K562 (cell line): ENCODE measurements at regions not wholly inside any gene's neighbourhood (a gene's known extent, or its start where the extent isn't known, plus 50 kb on each side); places are given as distances from the start of the nearest gene placed in this dataset.

Experiments
- ATAC-seq: fragments of 200-7000 bp; cut with Tn5 transposase; 3 replicates; pipeline ENCODE4 v1.9.1; 2020; ENCODE audit warnings: moderate library complexity
- BruUV-seq: library from RNA; stranded (reverse); fragments of 400-500 nt; replicated peaks from 2 replicates; lab custom pipeline; 2021; lab: Mats Ljungman, UMichigan
- CTCF ChIA-PET: fragments of 300-600 bp; formaldehyde crosslinking; extraction: SDS; loops from one replicate; lab custom pipeline; 2021; ENCODE audit warnings: low intra/inter-chr PET ratio; lab: Yijun Ruan, JAX
- POLR2A ChIA-PET: fragments of 300-600, 350-650 bp; sonication (Branson Sonifier 250); formaldehyde crosslinking; extraction: SDS; loops from one replicate; lab custom pipeline; 2021; ENCODE audit warnings: antibody characterized with exemption, inconsistent platforms; lab: Yijun Ruan, JAX
- DNase-seq, 4 experiments: peaks; one replicate each; pipeline versions ENCODE4 v3.0.0 to v3.0.0-alpha.2; 2011 to 2018; ENCODE audit warnings: low spot score in 3 of 4, mixed read lengths in 3 of 4; ENCODE audit errors: extremely low read depth in 1 of 4
- FAIRE-seq: peaks from 2 replicates; lab custom pipeline; 2011; peaks lifted over from hg19 to GRCh38; lab: Jason Lieb, UNC
- H2AFZ ChIP-seq: 2 replicates; pipeline ENCODE4 v1.6.0; 2011; ENCODE audit warnings: low read depth, low read length, control low read depth, inconsistent platforms
- H3K27ac ChIP-seq: fragments of 200-600 bp; 3 replicates; pipeline ENCODE4 v1.8.0; 2011; ENCODE audit warnings: low read depth, mild to moderate bottlenecking, control low read depth, inconsistent platforms, low read length, moderate library complexity, mixed read lengths; ENCODE audit errors: extremely low read depth
- H3K27me3 ChIP-seq, 2 experiments: fragments of 300-600 bp in 1 of 2; 2 replicates in 1 of 2; 3 replicates in 1 of 2; pipeline versions ENCODE4 v1.6.0 to v1.8.0; 2011; ENCODE audit warnings: inconsistent platforms in 2 of 2, low read length in 2 of 2, mild to moderate bottlenecking in 1 of 2, mixed read lengths in 1 of 2, moderate library complexity in 1 of 2; ENCODE audit not compliant: control insufficient read depth in 2 of 2, insufficient read depth in 2 of 2
- H3K36me3 ChIP-seq: fragments of 300-600 bp; 3 replicates; pipeline ENCODE4 v1.8.0; 2011; ENCODE audit warnings: mild to moderate bottlenecking, low read length, inconsistent platforms; ENCODE audit not compliant: control insufficient read depth, insufficient read depth
- H3K4me1 ChIP-seq, 2 experiments: fragments of 200-600 bp in 1 of 2; replicated peaks in 1 of 2; 2 replicates in 1 of 2; 3 replicates in 1 of 2; pipeline versions ENCODE4 v1.5.1 to v1.8.0; 2011; ENCODE audit warnings: inconsistent platforms in 2 of 2, low read length in 2 of 2, mild to moderate bottlenecking in 1 of 2, mixed read lengths in 1 of 2, moderate library complexity in 1 of 2; ENCODE audit not compliant: control insufficient read depth in 2 of 2, insufficient read depth in 2 of 2
- H3K4me2 ChIP-seq: 2 replicates; pipeline ENCODE4 v1.6.1; 2011; ENCODE audit warnings: low read length, control low read depth, inconsistent platforms, mixed read lengths; ENCODE audit not compliant: insufficient read depth
- H3K4me3 ChIP-seq: fragments of 200-600 bp; sonication (generic), shearing (Covaris generic); 2 replicates; pipeline ENCODE4 v1.5.1; 2016; ENCODE audit warnings: control low read depth, inconsistent platforms
- H3K79me2 ChIP-seq: fragments of 200-600 bp; 3 replicates; pipeline ENCODE4 v1.8.0; 2011; ENCODE audit warnings: low read length, inconsistent platforms; ENCODE audit not compliant: control insufficient read depth, insufficient read depth
- H3K9ac ChIP-seq, 2 experiments: 2 replicates each; pipeline versions ENCODE4 v1.6.0 to v1.6.1; 2011; ENCODE audit warnings: low read depth in 2 of 2, low read length in 2 of 2, control low read depth in 1 of 2, inconsistent platforms in 1 of 2, mild to moderate bottlenecking in 1 of 2, mixed read lengths in 1 of 2; ENCODE audit not compliant: insufficient read depth in 1 of 2
- H3K9me1 ChIP-seq: one replicate; pipeline ENCODE4 v1.6.0; 2011; ENCODE audit warnings: inconsistent platforms, mild to moderate bottlenecking, low read length, moderate library complexity; ENCODE audit not compliant: control insufficient read depth, insufficient read depth
- H3K9me3 ChIP-seq: replicated peaks from 2 replicates; pipeline ENCODE4 v1.5.1; 2011; ENCODE audit warnings: low read depth, low read length, inconsistent platforms; ENCODE audit not compliant: control insufficient read depth, insufficient read depth
- H4K20me1 ChIP-seq: replicated peaks from 2 replicates; pipeline ENCODE4 v1.6.1; 2011; ENCODE audit warnings: low read length, inconsistent platforms, mixed read lengths; ENCODE audit not compliant: control insufficient read depth, insufficient read depth
- ARNT ChIP-seq, 2 experiments: fragments of 450-650 bp; IDR thresholded peaks; 2 replicates each; pipeline ENCODE4 v1.6.1; 2016; ENCODE audit warnings: mild to moderate bottlenecking in 1 of 2
- CHD1 ChIP-seq: fragments of 200-600 bp; sonication (generic); IDR thresholded peaks from one replicate; pipeline ENCODE4 v1.6.1; 2012; ENCODE audit warnings: mild to moderate bottlenecking, moderate library complexity, low read length, inconsistent platforms
- CSDE1 ChIP-seq, 2 experiments: fragments of 450-650 bp; IDR thresholded peaks; 2 replicates each; pipeline ENCODE4 v1.6.1; 2016; ENCODE audit warnings: mild to moderate bottlenecking in 1 of 2
- E4F1 ChIP-seq: fragments of 250-450 bp; sonication (Bioruptor Pico); IDR thresholded peaks from 2 replicates; pipeline ENCODE4 v1.5.0; 2021; ENCODE audit warnings: mild to moderate bottlenecking, borderline replicate concordance
- EP400 ChIP-seq: fragments of 450-650 bp; IDR thresholded peaks from 2 replicates; pipeline ENCODE4 v1.6.1; 2017; ENCODE audit warnings: antibody characterized with exemption, mild to moderate bottlenecking, moderate library complexity
- MEF2D ChIP-seq: conservative IDR thresholded peaks from 2 replicates; pipeline ENCODE4 v1.6.1; 2016; ENCODE audit warnings: low read depth, missing genetic modification characterization, missing compliant biosample characterization
- MNT ChIP-seq, 2 experiments: fragments of 450-650 bp; conservative IDR thresholded peaks; 2 replicates each; pipeline ENCODE4 v1.6.1; 2017; ENCODE audit warnings: mild to moderate bottlenecking in 2 of 2, moderate library complexity in 2 of 2
- PATZ1 ChIP-seq: fragments of 250-450 bp; sonication (Bioruptor Pico); IDR thresholded peaks from 2 replicates; pipeline ENCODE4 v1.5.0; 2020; ENCODE audit warnings: mild to moderate bottlenecking, borderline replicate concordance
- PHF8 ChIP-seq: fragments of 200-600 bp; sonication (generic); IDR thresholded peaks from 2 replicates; pipeline ENCODE4 v1.6.1; 2012; ENCODE audit warnings: mixed run types, mild to moderate bottlenecking, inconsistent platforms, low read length, moderate library complexity, borderline replicate concordance
- SUPT5H ChIP-seq: fragments of 450-650 bp; IDR thresholded peaks from 2 replicates; pipeline ENCODE4 v1.6.1; 2016
- ZBTB1 ChIP-seq: sonication (generic); formaldehyde crosslinking; IDR thresholded peaks from 2 replicates; pipeline ENCODE4 v1.8.1; 2023; ENCODE audit warnings: missing genetic modification reagents, low read depth, mild to moderate bottlenecking, borderline replicate concordance
- ZNF212 ChIP-seq: fragments of 450-650 bp; formaldehyde crosslinking; IDR thresholded peaks from 2 replicates; pipeline ENCODE4 v1.4.0; 2020; ENCODE audit warnings: mild to moderate bottlenecking
- ZNF584 ChIP-seq: fragments of 200-800 bp; sonication (Bioruptor generic); IDR thresholded peaks from 2 replicates; pipeline ENCODE4 v1.6.1; 2016; ENCODE audit warnings: low read depth, mild to moderate bottlenecking, missing genetic modification characterization, missing compliant biosample characterization
- ZNF764 ChIP-seq: fragments of 250-450 bp; sonication (Bioruptor Pico); IDR thresholded peaks from 2 replicates; pipeline ENCODE4 v1.4.0; 2020; ENCODE audit warnings: low read depth, mild to moderate bottlenecking, moderate library complexity
- WGBS: fragments of 100-300 bp; shearing (Covaris generic); methylation state at CpG from one replicate; pipeline ENCODE4 v1.1.6; 2016; ENCODE audit warnings: low coverage, mixed read lengths; ENCODE audit not compliant: insufficient coverage; ENCODE audit errors: missing lambda C conversion rate; 5-methylcytosine and 5-hydroxymethylcytosine counted together
- in situ Hi-C: fragments of 300-500 bp; cut with MboI; formaldehyde crosslinking; loops from 4 replicates; pipeline ENCODE4 v1.15.0; 2018; ENCODE audit warnings: inconsistent platforms, mixed read lengths
- intact Hi-C: fragments of 100-400 bp; cut with micrococcal nuclease; formaldehyde crosslinking; loops from 2 replicates; pipeline ENCODE4 v1.14.2; 2022

GRCh38 chr16:64363039-64363438 lies 758.8 kb downstream of the CDH11 start (continued):
- TF ChIP-seq PATZ1 (no peak), EP400 (no peak), CSDE1 (IDR thresholded peaks at IDR 0.05) (no peak), ARNT (IDR thresholded peaks at IDR 0.05) (no peak), SUPT5H (no peak), ZBTB1 (no peak), E4F1 (CRISPR knock-in tag) (no peak), CHD1 (no peak)

GRCh38 chr16:64362193-64362592 lies 759.7 kb downstream of the CDH11 start:
- in situ Hi-C loops: no loop called here

More at GRCh38 chr16:64362193-64362592, 759.7 kb downstream of the CDH11 start:
- POLR2A ChIA-PET: no interaction called here
- intact Hi-C loops: no loop called here
- DNase-seq (no peak), ATAC-seq (no peak), FAIRE-seq (no peak)
- no peak overlapping the region for H3K27ac ChIP-seq
- WGBS: 0% methylated on average over 2 of the region's 2 CpGs
- no peak overlapping the region for H2AFZ ChIP-seq
- H3K9me1 ChIP-seq: no peaks in the 10 kb centered on the region
- H3K4me2 ChIP-seq: no peak overlapping the region
- CTCF ChIA-PET: no interaction called here
- no peaks in the 10 kb centered on the region for H4K20me1 ChIP-seq
- no peaks in the 10 kb centered on the region for H3K4me1 ChIP-seq
- H3K9me3 ChIP-seq: no peaks in the 10 kb centered on the region
- no peaks in the 10 kb centered on the region for H3K79me2 ChIP-seq
- no peak for TF ChIP-seq ZNF764 (CRISPR knock-in tag)
- no peak for TF ChIP-seq MEF2D (tag)
- no peak for TF ChIP-seq ZNF212 (CRISPR knock-in tag)
- no peak for TF ChIP-seq PHF8
- TF ChIP-seq MNT (conservative IDR thresholded peaks at IDR 0.05): no peak
- no peak for TF ChIP-seq ZNF584 (CRISPR knock-in tag)
- no peaks in the 10 kb centered on the region for H3K36me3 ChIP-seq
- H3K4me3 ChIP-seq: no peak overlapping the region
- no peaks in the 10 kb centered on the region for H3K27me3 ChIP-seq
- no peak overlapping the region for H3K9ac ChIP-seq
- no TSS peak for BruUV-seq
